Ishikawa (cell line): ENCODE measurements at regions not wholly inside any gene's neighbourhood (a gene's known extent, or its start where the extent isn't known, plus 50 kb on each side); places are given as distances from the start of the nearest gene placed in this dataset.

Experiments
- CEBPB ChIP-seq: IDR thresholded peaks from 2 replicates; pipeline ENCODE4 v1.6.1; 2012
- CREB1 ChIP-seq: IDR thresholded peaks from 2 replicates; pipeline ENCODE4 v1.6.1; 2012; ENCODE audit warnings: low read depth
- EP300 ChIP-seq: IDR thresholded peaks from 2 replicates; pipeline ENCODE4 v1.6.1; 2012; ENCODE audit warnings: borderline replicate concordance
- NFIC ChIP-seq: IDR thresholded peaks from 2 replicates; pipeline ENCODE4 v1.6.1; 2012
- RAD21 ChIP-seq: IDR thresholded peaks from 2 replicates; pipeline ENCODE4 v1.6.1; 2012; ENCODE audit warnings: low read depth
- TCF12 ChIP-seq: IDR thresholded peaks from 2 replicates; pipeline ENCODE4 v1.6.1; 2012; ENCODE audit warnings: low read depth
- TEAD4 ChIP-seq: IDR thresholded peaks from 2 replicates; pipeline ENCODE4 v1.6.1; 2012
- TF ChIP-seq, protein P1 (sequence below): IDR thresholded peaks from 2 replicates; pipeline ENCODE4 v1.6.1; 2012; ENCODE audit warnings: low read depth, mild to moderate bottlenecking
- TF ChIP-seq, protein P2 (sequence below): IDR thresholded peaks from 2 replicates; pipeline ENCODE4 v1.6.1; 2012

DNA sequence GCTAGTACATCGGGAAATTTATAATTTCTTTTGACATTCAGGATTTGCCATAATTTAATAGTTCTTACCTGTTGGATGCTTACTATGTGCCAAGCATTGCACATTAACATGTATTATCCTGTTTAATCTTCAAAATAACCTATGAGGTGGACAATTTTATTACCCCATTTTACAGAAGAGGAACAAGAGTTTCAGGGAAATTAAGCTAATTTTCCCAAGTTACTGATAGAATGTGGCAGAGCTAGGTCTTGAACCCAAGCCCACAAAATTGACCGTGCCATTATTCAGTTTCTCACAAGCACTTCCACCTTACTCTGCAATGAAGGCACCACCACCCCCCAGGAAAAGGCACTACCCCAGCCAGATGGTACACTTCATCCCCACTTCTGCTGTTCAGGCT, 161.1 kb upstream of the PLEKHG7 start:
- TF ChIP-seq EP300 = no peak
- TF ChIP-seq, protein P1, sequence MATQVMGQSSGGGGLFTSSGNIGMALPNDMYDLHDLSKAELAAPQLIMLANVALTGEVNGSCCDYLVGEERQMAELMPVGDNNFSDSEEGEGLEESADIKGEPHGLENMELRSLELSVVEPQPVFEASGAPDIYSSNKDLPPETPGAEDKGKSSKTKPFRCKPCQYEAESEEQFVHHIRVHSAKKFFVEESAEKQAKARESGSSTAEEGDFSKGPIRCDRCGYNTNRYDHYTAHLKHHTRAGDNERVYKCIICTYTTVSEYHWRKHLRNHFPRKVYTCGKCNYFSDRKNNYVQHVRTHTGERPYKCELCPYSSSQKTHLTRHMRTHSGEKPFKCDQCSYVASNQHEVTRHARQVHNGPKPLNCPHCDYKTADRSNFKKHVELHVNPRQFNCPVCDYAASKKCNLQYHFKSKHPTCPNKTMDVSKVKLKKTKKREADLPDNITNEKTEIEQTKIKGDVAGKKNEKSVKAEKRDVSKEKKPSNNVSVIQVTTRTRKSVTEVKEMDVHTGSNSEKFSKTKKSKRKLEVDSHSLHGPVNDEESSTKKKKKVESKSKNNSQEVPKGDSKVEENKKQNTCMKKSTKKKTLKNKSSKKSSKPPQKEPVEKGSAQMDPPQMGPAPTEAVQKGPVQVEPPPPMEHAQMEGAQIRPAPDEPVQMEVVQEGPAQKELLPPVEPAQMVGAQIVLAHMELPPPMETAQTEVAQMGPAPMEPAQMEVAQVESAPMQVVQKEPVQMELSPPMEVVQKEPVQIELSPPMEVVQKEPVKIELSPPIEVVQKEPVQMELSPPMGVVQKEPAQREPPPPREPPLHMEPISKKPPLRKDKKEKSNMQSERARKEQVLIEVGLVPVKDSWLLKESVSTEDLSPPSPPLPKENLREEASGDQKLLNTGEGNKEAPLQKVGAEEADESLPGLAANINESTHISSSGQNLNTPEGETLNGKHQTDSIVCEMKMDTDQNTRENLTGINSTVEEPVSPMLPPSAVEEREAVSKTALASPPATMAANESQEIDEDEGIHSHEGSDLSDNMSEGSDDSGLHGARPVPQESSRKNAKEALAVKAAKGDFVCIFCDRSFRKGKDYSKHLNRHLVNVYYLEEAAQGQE = no peak
- no peak for TF ChIP-seq TEAD4
- TF ChIP-seq TCF12 = no peak
- TF ChIP-seq CEBPB = no peak
- TF ChIP-seq NFIC = no peak
- TF ChIP-seq CREB1 = no peak
- no peak for TF ChIP-seq RAD21
- TF ChIP-seq, protein P2, sequence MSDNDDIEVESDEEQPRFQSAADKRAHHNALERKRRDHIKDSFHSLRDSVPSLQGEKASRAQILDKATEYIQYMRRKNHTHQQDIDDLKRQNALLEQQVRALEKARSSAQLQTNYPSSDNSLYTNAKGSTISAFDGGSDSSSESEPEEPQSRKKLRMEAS = no peak
